ENCODE measurements at regions not wholly inside any gene's neighbourhood (a gene's known extent, or its start where the extent isn't known, plus 50 kb on each side); places are given as distances from the start of the nearest gene placed in this dataset.

DNA sequence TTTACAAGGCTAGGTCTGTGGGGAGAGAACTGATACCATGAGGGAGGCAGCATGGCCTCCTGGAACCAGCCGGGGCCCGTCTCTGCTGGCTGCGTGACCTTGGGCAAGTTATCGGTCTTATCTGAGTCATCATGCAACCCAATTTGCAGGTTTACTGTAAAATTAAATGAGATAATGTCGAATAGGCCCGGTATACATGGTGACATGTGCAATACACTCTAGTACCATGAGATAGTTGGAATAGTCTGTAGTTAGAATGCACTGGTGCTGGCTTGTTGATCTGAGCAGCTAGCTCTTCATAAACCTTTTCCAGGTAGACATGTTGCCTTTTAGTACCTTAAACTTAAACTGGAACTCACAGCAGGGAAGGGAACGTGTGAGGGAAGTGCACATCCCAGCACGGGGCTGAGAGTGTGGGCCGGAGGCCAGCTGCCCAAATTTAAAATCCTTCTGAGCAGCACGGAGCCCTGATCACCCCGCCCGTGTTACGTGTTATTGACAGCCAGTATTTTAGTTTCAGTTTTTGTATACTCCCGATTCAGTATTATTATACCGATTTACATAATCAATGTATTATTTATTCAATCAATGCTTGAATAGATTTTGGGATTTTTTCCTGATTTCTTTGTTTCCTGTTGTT, 72.4 kb upstream of the HS6ST1 start:
- CTCF ChIA-PET, result no interaction called here
- POLR2A ChIA-PET, result no interaction called here
- no peak overlapping the region for H3K27ac Mint-ChIP-seq
- H3K4me3 Mint-ChIP-seq, result no peak overlapping the region
- H3K27me3 Mint-ChIP-seq (ENCODE audit: low read depth), result peaks cover 5% of the 10 kb centered on the region; the same call in 1 of the 2 replicates
- no peak for ATAC-seq
- H3K9me3 Mint-ChIP-seq, result no peaks in the 10 kb centered on the region
- peak; percentile 1 for DNase-seq (ENCODE audit: low spot score)
- H3K4me1 Mint-ChIP-seq, result peaks cover 30% of the 10 kb centered on the region
- TF ChIP-seq ZNF396 (CRISPR knock-in tag; IDR thresholded peaks at IDR 0.05; ENCODE audit: borderline replicate concordance) (no peak), NFE2L1 (CRISPR knock-in tag; IDR thresholded peaks at IDR 0.05) (no peak), NR2C2 (CRISPR knock-in tag; IDR thresholded peaks at IDR 0.05) (no peak), ATF1 (CRISPR knock-in tag; IDR thresholded peaks at IDR 0.05) (no peak), FOXJ3 (CRISPR knock-in tag; IDR thresholded peaks at IDR 0.05; ENCODE audit: borderline replicate concordance) (no peak)
- TF ChIP-seq, protein P1, sequence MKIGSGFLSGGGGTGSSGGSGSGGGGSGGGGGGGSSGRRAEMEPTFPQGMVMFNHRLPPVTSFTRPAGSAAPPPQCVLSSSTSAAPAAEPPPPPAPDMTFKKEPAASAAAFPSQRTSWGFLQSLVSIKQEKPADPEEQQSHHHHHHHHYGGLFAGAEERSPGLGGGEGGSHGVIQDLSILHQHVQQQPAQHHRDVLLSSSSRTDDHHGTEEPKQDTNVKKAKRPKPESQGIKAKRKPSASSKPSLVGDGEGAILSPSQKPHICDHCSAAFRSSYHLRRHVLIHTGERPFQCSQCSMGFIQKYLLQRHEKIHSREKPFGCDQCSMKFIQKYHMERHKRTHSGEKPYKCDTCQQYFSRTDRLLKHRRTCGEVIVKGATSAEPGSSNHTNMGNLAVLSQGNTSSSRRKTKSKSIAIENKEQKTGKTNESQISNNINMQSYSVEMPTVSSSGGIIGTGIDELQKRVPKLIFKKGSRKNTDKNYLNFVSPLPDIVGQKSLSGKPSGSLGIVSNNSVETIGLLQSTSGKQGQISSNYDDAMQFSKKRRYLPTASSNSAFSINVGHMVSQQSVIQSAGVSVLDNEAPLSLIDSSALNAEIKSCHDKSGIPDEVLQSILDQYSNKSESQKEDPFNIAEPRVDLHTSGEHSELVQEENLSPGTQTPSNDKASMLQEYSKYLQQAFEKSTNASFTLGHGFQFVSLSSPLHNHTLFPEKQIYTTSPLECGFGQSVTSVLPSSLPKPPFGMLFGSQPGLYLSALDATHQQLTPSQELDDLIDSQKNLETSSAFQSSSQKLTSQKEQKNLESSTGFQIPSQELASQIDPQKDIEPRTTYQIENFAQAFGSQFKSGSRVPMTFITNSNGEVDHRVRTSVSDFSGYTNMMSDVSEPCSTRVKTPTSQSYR (CRISPR knock-in tag; IDR thresholded peaks at IDR 0.05), result no peak
- TF ChIP-seq, protein P2, sequence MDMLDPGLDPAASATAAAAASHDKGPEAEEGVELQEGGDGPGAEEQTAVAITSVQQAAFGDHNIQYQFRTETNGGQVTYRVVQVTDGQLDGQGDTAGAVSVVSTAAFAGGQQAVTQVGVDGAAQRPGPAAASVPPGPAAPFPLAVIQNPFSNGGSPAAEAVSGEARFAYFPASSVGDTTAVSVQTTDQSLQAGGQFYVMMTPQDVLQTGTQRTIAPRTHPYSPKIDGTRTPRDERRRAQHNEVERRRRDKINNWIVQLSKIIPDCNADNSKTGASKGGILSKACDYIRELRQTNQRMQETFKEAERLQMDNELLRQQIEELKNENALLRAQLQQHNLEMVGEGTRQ (CRISPR knock-in tag; IDR thresholded peaks at IDR 0.05), result no peak
- TF ChIP-seq, protein P3, sequence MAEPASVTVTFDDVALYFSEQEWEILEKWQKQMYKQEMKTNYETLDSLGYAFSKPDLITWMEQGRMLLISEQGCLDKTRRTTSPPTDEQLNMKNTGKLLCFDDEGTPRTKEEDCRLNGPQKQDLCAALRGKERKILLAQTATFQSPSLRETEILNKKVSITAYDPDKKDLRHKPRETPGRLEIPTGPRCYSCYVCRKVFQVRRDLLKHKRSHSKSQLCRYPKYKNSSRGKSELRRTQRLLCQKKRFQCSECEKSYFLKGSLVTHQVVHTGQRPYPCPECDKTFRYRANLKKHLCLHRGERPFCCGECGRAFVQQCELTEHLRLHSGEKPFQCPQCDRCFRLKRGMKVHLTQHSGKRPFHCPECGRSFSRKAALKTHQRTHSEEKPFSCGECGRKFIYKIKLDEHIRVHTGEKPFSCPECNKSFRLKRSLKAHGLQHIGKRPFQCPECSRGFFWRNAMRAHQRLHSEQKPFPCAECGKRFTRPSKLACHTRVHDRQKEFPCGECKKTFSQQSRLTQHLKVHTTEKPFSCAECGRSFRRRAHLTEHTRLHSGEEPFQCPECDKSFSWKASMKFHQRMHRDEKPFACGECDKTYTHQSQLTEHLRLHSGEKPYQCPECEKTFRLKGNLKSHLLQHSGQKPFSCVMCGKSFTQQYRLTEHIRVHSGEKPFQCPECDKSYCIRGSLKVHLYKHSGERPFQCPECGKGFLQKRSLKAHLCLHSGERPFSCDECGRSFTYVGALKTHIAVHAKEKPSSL (CRISPR knock-in tag; conservative IDR thresholded peaks at IDR 0.05), result no peak
- no peaks in the 10 kb centered on the region for H3K36me3 Mint-ChIP-seq

DNA sequence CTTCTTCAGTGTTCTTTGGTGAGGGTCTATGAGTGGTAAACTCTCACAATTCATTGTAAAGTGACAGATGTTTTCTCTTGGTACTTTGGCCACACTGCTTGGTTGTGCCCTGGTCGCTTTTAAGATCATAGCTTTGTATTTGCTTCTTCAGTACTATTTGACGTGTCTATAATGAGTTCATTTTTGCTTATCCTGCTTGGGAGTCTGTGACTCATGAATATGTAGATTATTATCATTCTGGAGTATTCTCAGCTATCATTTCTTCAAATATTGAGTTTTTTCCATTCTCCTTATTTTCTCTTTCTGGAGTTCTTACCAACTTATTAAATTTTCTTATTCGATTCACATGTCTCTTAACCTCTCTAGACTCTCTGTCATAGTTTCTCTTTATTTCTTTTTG, 73.0 kb upstream of the HS6ST1 start:
- no peaks in the 10 kb centered on the region for H3K9me3 Mint-ChIP-seq
- no peak overlapping the region for H3K27ac Mint-ChIP-seq
- ChIA-PET POLR2A (no interaction called here), CTCF (no interaction called here)
- no peak for DNase-seq (ENCODE audit: low spot score)
- peaks cover 36% of the 10 kb centered on the region for H3K4me1 Mint-ChIP-seq
- TF ChIP-seq NR1H2 (CRISPR knock-in tag; IDR thresholded peaks at IDR 0.05) (no peak), GABPB1 (CRISPR knock-in tag; IDR thresholded peaks at IDR 0.05) (no peak), NFE2L1 (CRISPR knock-in tag; IDR thresholded peaks at IDR 0.05) (no peak), TEAD1 (CRISPR knock-in tag; IDR thresholded peaks at IDR 0.05) (no peak), ZNF121 (CRISPR knock-in tag; IDR thresholded peaks at IDR 0.05) (no peak), OVOL2 (CRISPR knock-in tag; IDR thresholded peaks at IDR 0.05; ENCODE audit: borderline replicate concordance) (no peak), HMGA2 (CRISPR knock-in tag; IDR thresholded peaks at IDR 0.05) (no peak), FOXJ3 (CRISPR knock-in tag; IDR thresholded peaks at IDR 0.05; ENCODE audit: borderline replicate concordance) (no peak), SMAD3 (CRISPR knock-in tag; IDR thresholded peaks at IDR 0.05; ENCODE audit: borderline replicate concordance) (no peak), ZNF138 (CRISPR knock-in tag; conservative IDR thresholded peaks at IDR 0.05) (no peak), SOX15 (CRISPR knock-in tag; IDR thresholded peaks at IDR 0.05) (no peak), ATF1 (CRISPR knock-in tag; IDR thresholded peaks at IDR 0.05) (no peak)
- TF ChIP-seq, protein P2 (CRISPR knock-in tag; IDR thresholded peaks at IDR 0.05), result no peak
- TF ChIP-seq, protein P4, sequence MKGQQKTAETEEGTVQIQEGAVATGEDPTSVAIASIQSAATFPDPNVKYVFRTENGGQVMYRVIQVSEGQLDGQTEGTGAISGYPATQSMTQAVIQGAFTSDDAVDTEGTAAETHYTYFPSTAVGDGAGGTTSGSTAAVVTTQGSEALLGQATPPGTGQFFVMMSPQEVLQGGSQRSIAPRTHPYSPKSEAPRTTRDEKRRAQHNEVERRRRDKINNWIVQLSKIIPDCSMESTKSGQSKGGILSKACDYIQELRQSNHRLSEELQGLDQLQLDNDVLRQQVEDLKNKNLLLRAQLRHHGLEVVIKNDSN (CRISPR knock-in tag; IDR thresholded peaks at IDR 0.05), result no peak
- TF ChIP-seq, protein P5, sequence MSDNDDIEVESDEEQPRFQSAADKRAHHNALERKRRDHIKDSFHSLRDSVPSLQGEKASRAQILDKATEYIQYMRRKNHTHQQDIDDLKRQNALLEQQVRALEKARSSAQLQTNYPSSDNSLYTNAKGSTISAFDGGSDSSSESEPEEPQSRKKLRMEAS (CRISPR knock-in tag; IDR thresholded peaks at IDR 0.05), result no peak
- TF ChIP-seq, protein P6, sequence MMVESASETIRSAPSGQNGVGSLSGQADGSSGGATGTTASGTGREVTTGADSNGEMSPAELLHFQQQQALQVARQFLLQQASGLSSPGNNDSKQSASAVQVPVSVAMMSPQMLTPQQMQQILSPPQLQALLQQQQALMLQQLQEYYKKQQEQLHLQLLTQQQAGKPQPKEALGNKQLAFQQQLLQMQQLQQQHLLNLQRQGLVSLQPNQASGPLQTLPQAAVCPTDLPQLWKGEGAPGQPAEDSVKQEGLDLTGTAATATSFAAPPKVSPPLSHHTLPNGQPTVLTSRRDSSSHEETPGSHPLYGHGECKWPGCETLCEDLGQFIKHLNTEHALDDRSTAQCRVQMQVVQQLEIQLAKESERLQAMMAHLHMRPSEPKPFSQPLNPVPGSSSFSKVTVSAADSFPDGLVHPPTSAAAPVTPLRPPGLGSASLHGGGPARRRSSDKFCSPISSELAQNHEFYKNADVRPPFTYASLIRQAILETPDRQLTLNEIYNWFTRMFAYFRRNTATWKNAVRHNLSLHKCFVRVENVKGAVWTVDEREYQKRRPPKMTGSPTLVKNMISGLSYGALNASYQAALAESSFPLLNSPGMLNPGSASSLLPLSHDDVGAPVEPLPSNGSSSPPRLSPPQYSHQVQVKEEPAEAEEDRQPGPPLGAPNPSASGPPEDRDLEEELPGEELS (CRISPR knock-in tag; IDR thresholded peaks at IDR 0.05), result no peak
- TF ChIP-seq, protein P7, sequence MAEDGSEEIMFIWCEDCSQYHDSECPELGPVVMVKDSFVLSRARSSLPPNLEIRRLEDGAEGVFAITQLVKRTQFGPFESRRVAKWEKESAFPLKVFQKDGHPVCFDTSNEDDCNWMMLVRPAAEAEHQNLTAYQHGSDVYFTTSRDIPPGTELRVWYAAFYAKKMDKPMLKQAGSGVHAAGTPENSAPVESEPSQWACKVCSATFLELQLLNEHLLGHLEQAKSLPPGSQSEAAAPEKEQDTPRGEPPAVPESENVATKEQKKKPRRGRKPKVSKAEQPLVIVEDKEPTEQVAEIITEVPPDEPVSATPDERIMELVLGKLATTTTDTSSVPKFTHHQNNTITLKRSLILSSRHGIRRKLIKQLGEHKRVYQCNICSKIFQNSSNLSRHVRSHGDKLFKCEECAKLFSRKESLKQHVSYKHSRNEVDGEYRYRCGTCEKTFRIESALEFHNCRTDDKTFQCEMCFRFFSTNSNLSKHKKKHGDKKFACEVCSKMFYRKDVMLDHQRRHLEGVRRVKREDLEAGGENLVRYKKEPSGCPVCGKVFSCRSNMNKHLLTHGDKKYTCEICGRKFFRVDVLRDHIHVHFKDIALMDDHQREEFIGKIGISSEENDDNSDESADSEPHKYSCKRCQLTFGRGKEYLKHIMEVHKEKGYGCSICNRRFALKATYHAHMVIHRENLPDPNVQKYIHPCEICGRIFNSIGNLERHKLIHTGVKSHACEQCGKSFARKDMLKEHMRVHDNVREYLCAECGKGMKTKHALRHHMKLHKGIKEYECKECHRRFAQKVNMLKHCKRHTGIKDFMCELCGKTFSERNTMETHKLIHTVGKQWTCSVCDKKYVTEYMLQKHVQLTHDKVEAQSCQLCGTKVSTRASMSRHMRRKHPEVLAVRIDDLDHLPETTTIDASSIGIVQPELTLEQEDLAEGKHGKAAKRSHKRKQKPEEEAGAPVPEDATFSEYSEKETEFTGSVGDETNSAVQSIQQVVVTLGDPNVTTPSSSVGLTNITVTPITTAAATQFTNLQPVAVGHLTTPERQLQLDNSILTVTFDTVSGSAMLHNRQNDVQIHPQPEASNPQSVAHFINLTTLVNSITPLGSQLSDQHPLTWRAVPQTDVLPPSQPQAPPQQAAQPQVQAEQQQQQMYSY (CRISPR knock-in tag; IDR thresholded peaks at IDR 0.05), result no peak
- no peak for ATAC-seq
- no peak overlapping the region for H3K4me3 Mint-ChIP-seq
- H3K27me3 Mint-ChIP-seq (ENCODE audit: low read depth), result peaks cover 5% of the 10 kb centered on the region; the same call in 1 of the 2 replicates
- no peaks in the 10 kb centered on the region for H3K36me3 Mint-ChIP-seq
